Neural progenitor cell (in vitro differentiated cells): ENCODE measurements at regions not wholly inside any gene's neighbourhood (a gene's known extent, or its start where the extent isn't known, plus 50 kb on each side); places are given as distances from the start of the nearest gene placed in this dataset.

ENCODE experiments used
- CTCF ChIP-seq: fragments of 200-600 bp; sonication (generic); IDR thresholded peaks from 2 replicates; pipeline ENCODE4 v1.5.1; 2017; ENCODE audit warnings: antibody characterized with exemption, mild to moderate bottlenecking
- EZH2 ChIP-seq: fragments of 200-600 bp; sonication (generic); IDR thresholded peaks from 2 replicates; pipeline ENCODE4 v1.6.1; 2017; ENCODE audit warnings: antibody characterized with exemption, mild to moderate bottlenecking, moderate library complexity
- EZH2phosphoT487 ChIP-seq: fragments of 200-600 bp; sonication (generic); IDR thresholded peaks from 2 replicates; pipeline ENCODE4 v1.6.1; 2017; ENCODE audit warnings: antibody characterized with exemption

- TF ChIP-seq CTCF (no peak), EZH2 (no peak), EZH2phosphoT487 (no peak)
These were observed 113.5 kb upstream of the USP9X start for GRCh38 chrX:40971736-40972135.
